DMS53 treated with DMSO at 0.1 percent for 48 hours (cell line): ENCODE measurements at regions not wholly inside any gene's neighbourhood (a gene's known extent, or its start where the extent isn't known, plus 50 kb on each side); places are given as distances from the start of the nearest gene placed in this dataset.

Experiments used
- DNase-seq: peaks from one replicate; lab custom pipeline; 2025; ENCODE audit not compliant: unreplicated experiment; lab: John Stamatoyannopoulos, UW

- DNase-seq = no peak
Measured at GRCh38 chr4:101596781-101597552, 193.6 kb upstream of the BANK1 start.

GRCh38 chr4:101594588-101594987, 195.9 kb upstream of the BANK1 start:
- DNase-seq = no peak

DNA sequence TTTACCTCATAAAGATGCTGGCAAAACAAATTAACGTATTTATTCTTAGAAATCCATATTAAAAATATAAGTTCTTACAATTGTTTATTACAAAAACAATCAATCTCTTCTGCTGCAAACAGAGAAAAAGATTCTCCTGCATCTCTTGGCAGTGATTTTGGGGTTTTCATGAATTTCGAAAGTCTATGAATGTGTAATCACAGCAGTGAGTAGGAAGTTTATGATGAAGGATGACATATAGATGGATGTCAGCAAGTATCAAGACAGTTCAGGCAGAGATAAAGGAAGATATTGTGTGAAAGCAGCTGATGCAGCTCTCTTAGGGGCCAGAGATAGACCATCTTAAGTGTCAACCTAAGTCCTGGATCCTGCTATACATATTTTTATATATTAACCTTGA, 196.9 kb upstream of the BANK1 start:
- no peak for DNase-seq

GRCh38 chr4:101584306-101584705, 206.2 kb upstream of the BANK1 start:
- DNase-seq = no peak

GRCh38 chr4:101563126-101563525, 215.8 kb upstream of the PPP3CA start:
- no peak for DNase-seq

DNA sequence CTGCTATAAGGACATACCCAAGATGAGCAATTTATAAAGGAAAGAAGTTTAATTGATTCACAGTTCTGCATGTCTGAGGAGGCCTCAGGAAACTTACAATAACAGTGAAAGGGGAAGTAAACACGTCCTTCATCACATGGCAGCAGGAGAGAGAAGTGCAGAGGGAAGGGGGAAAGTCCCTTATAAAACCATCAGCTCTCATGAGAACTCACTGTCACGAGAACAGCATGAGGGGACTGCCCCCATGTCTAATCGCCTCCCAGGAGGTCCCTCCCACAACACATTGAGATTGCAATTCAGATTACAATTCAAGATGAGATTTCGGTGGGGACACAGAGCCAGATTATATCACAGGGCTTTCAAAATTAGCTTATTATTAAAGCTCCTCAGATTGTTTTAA, 209.5 kb upstream of the PPP3CA start:
- DNase-seq = no peak

DNA sequence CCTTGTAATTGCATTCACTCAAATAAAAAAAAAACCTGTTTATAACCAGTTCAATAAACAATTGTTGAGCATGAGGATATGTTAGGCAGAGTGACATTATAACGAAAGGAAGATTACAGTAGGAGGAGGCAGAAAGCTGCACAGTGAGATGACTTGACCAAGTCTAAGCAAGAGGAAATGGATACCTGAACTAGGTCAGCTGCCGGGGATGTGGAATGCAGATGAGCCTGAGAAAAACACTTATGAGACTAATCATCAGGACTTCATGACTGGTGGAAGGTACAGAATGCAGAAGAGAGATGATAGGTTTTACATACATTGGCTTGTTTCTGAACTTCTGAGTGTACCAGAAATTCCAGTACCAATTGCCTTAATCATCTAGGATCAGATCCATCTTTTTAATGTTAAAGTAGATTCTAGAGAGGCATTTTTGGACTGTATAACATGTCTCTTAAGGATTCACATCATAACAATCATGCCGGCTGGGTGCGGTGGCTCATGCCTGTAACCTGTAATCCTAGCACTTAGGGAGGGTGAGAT, 208.1 kb upstream of the PPP3CA start:
- DNase-seq = no peak

DNA sequence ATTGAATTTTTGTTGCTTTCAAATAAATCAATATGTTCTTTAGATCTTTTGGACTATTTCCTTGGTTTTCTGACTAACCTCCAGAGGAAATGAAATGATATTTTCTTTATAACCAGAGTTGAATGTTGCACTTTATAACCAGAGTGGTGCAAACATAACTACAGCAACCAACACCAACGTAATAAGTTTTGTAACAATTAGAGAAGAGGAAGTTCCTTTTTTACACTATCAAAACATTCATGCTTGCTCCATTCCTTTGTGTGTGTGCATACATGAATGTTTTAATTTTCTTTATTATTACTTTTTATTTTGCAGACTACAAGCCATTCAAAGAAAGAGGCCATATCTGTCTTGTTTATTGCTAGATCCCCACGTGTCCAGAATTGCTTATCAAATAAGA, 193.0 kb upstream of the PPP3CA start:
- DNase-seq = no peak

GRCh38 chr4:101528526-101528925, 181.2 kb upstream of the PPP3CA start:
- DNase-seq = no peak

GRCh38 chr4:101527188-101527587, 179.9 kb upstream of the PPP3CA start:
- no peak for DNase-seq

GRCh38 chr4:101515566-101515965, 168.2 kb upstream of the PPP3CA start:
- no peak for DNase-seq

DNA sequence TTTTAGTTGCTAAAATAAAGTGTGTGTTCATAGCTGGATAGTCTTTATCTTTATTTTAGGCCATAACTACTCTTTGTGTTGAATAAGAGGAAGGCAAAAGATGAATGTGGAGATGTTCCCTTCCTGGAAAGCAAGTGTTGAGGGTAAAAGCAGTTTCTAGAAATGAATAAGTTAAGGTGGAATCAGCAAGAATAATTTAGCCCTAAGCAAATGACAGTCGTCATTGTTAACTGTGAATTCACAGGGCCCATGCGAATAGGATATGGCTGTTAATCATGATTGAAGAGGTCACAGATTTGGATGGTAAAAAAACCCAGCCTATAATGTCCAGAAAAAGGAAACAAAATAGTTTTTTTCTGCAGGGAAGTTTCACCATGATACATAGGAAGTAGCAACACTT, 167.8 kb upstream of the PPP3CA start:
- DNase-seq = no peak

- no peak for DNase-seq
Measured at GRCh38 chr4:101512416-101512815, 165.1 kb upstream of the PPP3CA start.

GRCh38 chr4:101501421-101501820, 154.1 kb upstream of the PPP3CA start:
- DNase-seq = no peak

- no peak for DNase-seq
Measured at GRCh38 chr4:101500742-101501141, 153.4 kb upstream of the PPP3CA start.

GRCh38 chr4:101475246-101475645, 127.9 kb upstream of the PPP3CA start:
- DNase-seq = no peak

DNA sequence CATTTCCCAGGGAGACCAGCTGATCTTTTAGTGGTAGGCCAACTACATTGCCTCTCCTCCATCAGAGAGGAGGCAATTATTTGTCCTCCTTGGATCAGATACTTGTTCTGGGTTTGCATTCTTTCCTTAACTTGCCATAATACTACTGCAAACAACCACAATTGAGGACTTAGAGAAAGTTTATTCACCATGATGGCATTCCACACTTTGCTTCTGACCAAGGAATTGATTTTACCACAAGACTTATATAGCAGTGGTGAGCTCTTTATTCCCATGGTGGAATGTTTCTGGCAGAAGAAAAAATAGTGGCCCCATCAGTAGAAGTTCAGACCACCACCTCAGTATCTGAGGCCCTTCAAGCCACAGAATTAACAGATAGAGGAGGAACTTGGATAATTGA, 123.9 kb upstream of the PPP3CA start:
- no peak for DNase-seq

DNA sequence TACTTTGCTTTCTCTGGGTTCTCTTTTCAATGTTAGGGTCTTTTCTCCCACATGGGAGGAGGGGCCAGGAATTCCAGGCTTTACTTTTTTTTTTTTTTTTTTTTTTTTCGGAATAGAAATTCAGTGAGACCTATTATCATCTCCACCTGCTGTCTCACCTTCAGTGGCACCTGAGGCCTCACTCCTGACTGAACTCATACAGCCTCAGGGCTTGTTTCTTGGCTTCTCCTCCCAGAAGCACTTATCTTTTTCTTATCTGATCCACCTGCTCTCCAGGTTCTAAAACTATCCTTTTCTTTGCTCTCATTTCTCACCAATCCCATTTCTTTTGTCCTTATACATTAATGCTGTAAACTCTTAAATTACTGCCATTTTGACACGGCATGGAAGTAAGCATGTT, 117.3 kb upstream of the PPP3CA start:
- DNase-seq = no peak

DNA sequence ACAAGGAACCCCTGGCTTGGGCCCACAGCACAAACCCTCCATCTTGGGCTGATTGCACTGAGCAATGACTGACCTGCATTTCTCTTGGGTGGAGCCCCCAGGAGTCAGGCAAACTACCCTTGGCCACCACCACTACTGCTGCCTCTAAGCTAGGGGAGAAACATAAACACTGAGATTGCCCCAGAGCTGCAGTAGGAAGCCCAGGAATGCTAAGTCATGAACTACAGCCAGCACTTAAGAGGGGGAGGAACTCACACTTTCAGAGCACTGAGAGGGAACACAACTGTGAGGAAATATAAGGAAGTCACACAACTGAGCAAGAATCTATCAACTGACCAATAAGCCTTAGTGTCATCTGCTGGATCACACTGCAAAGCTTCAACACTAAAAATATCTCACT, 111.6 kb upstream of the PPP3CA start:
- no peak for DNase-seq

DNA sequence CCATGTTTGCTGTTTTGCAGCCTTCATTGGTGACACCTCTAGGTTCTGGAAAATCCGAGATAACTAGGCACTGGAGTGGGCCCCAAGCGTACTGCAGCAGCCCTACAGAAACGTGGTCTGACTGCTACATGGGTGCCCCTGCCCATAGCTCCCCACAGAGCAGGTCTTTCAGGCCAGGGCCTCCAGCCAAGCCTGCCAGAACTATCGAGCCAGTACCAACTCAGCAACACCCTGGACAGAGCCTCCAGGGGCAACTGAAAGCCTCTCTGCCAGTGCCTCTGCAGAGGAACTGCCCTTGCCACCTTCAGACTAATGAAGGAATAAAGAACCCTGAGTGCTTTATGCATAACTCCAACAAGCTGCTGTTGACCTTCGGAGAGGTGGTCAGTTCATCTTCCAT, 111.1 kb upstream of the PPP3CA start:
- DNase-seq = no peak

- DNase-seq = no peak
Measured at GRCh38 chr4:101451086-101451485, 103.8 kb upstream of the PPP3CA start.

GRCh38 chr4:101441446-101441845, 94.1 kb upstream of the PPP3CA start:
- no peak for DNase-seq

- DNase-seq = no peak
Measured at GRCh38 chr4:101439926-101440325, 92.6 kb upstream of the PPP3CA start.
